Thyroid gland (tissue), 4 donors: ENCODE measurements at regions not wholly inside any gene's neighbourhood (a gene's known extent, or its start where the extent isn't known, plus 50 kb on each side); places are given as distances from the start of the nearest gene placed in this dataset.

Experiments used
- POLR2A ChIP-seq, 2 donors: fragments of 450-650 bp; IDR thresholded peaks; one replicate each; pipeline ENCODE4 v1.6.1; 2017; ENCODE audit warnings: antibody characterized with exemption in 2 of 2, mild to moderate bottlenecking in 2 of 2, moderate library complexity in 1 of 2
- TF ChIP-seq, protein P1 (sequence below), 6 experiments: fragments of 200-600 bp in 3 of 6; fragments of 450-650 bp in 3 of 6; sonication (generic) in 3 of 6; IDR thresholded peaks; one replicate each; pipeline ENCODE4 v1.5.1; 2016 to 2019; ENCODE audit warnings: antibody characterized with exemption in 6 of 6, mild to moderate bottlenecking in 2 of 6, inconsistent platforms in 1 of 6, moderate library complexity in 1 of 6

DNA sequence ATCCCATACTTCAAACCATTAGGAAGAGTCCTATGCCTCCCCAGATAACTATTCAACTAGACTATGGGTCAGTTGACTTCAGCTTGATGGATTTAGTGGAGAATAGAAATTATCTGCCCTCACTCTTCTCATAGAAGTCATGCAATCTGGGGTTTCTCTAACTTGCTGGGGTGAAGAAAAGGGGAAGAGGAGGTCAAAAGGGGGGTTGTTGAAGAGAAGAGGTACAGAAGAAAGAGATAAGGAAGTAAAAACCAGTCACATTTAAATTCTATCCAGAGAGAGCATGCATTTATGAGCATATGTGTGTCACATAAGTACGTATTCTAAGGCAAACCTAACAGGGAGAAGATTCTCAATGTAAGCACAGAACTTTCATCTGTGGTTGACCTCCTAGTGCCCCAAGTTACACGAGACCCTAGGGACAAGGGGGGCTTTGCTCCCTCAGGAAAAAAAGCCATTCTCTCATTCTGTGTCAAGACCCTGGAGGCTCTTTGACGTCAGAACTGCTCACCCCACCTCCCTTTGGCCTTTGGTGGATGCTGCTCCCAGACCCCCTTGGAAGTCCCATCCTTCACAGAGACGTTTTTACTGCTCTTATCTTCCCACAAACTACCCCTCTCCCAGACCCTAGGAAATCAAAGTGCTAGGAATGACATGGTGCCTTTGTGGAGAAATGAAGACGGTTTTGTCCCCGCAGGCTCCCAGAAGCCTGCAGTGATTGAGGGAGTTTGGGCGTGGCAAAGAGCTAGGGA lies 236.8 kb upstream of the TNP1 start:
- TF ChIP-seq, protein P1, sequence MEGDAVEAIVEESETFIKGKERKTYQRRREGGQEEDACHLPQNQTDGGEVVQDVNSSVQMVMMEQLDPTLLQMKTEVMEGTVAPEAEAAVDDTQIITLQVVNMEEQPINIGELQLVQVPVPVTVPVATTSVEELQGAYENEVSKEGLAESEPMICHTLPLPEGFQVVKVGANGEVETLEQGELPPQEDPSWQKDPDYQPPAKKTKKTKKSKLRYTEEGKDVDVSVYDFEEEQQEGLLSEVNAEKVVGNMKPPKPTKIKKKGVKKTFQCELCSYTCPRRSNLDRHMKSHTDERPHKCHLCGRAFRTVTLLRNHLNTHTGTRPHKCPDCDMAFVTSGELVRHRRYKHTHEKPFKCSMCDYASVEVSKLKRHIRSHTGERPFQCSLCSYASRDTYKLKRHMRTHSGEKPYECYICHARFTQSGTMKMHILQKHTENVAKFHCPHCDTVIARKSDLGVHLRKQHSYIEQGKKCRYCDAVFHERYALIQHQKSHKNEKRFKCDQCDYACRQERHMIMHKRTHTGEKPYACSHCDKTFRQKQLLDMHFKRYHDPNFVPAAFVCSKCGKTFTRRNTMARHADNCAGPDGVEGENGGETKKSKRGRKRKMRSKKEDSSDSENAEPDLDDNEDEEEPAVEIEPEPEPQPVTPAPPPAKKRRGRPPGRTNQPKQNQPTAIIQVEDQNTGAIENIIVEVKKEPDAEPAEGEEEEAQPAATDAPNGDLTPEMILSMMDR (IDR thresholded peaks at IDR 0.05): no peak
- no peak for TF ChIP-seq POLR2A (IDR thresholded peaks at IDR 0.05)
